GM10266 (cell line): ENCODE measurements at regions not wholly inside any gene's neighbourhood (a gene's known extent, or its start where the extent isn't known, plus 50 kb on each side); places are given as distances from the start of the nearest gene placed in this dataset.

Experiments
- DNase-seq: peaks from one replicate; pipeline ENCODE4 v3.0.0; 2012; ENCODE audit errors: extremely low spot score
- TF ChIP-seq, protein P1 (sequence below): IDR thresholded peaks from 2 replicates; pipeline ENCODE4 v1.5.1; 2012; ENCODE audit warnings: mild to moderate bottlenecking, low read depth; ENCODE audit not compliant: control insufficient read depth, insufficient read depth; ENCODE audit errors: missing control alignments

DNA sequence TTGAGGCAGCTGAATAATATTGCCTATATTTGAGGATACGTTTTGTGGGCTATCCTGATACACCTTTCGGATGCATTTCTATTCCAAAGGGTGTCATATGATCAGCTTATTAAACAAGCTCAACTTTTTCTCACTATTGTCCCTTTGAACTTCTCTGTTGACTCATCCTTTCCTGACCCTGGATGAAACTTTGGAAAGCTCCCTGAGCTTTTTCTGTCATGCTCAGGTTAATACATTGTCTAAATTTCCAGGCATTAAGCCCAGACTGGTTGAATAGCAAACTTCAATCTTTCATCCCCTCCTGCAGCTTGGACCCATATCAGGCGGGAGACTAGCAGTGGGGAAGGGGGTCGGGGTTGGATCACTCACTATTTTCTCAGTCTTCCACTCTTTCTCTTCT, 104.9 kb upstream of the PTPN3 start:
- no peak for DNase-seq
- TF ChIP-seq, protein P1, sequence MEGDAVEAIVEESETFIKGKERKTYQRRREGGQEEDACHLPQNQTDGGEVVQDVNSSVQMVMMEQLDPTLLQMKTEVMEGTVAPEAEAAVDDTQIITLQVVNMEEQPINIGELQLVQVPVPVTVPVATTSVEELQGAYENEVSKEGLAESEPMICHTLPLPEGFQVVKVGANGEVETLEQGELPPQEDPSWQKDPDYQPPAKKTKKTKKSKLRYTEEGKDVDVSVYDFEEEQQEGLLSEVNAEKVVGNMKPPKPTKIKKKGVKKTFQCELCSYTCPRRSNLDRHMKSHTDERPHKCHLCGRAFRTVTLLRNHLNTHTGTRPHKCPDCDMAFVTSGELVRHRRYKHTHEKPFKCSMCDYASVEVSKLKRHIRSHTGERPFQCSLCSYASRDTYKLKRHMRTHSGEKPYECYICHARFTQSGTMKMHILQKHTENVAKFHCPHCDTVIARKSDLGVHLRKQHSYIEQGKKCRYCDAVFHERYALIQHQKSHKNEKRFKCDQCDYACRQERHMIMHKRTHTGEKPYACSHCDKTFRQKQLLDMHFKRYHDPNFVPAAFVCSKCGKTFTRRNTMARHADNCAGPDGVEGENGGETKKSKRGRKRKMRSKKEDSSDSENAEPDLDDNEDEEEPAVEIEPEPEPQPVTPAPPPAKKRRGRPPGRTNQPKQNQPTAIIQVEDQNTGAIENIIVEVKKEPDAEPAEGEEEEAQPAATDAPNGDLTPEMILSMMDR: no peak

DNA sequence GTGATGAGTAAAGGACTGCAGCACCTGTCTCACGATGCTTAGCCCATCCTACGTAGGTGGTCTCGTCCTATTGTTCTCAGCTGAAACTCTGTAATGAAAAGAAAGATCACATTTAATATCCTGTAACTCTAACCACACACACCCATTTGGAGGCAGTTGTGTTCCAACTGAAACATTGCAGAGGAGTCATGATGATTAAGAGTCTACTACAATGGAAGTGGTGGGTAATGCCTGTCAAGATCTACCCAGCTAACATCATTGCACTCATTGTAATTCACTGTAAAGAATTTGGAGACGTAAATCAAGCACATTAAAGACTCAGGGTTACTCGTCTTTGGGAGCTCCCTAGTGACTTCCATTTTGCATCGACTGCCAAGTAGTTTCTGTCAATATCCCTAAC, 106.0 kb upstream of the PTPN3 start:
- DNase-seq: no peak

DNA sequence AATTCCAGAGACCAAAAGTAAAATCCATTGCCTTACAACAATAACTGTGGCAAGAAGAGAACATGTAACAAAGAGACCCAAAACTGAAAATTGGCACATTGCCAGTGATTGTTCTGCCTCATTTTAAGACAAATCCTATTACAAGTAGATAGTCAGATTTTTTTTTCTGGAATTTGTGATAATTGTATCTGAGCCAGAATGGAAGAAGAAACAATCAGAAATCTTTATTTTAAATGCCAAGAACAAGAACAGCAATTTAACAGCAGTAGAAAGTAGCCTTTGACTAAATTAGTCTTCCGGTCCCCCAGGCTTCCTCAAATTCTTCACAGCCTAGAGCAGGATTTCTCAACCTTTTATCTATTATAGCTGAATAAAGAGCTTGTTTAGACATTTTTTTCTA, 106.7 kb upstream of the PTPN3 start:
- TF ChIP-seq, protein P1: no peak
- no peak for DNase-seq

More for the DNA sequence above, 106.0 kb upstream of the PTPN3 start:
- TF ChIP-seq, protein P1: no peak

DNA sequence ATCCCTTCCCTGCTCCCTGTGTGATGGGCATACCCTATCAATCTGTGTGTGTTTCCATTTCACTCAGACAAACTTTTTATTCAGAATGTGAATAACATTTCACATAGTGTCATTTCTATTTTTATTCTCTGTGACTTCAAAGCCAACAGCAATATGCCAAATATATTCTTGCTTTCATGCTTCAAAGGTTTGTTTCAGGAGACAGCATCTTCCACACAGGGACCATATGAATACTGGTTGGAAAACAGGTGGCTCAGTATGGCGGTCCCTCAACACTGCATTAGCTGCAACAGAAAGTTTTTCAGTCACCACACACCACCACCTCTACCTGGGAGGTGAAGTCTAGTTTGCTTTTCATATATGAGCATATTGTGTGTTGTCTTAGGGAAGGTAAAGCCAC, 111.0 kb upstream of the PTPN3 start:
- DNase-seq: no peak
- TF ChIP-seq, protein P1: no peak

DNA sequence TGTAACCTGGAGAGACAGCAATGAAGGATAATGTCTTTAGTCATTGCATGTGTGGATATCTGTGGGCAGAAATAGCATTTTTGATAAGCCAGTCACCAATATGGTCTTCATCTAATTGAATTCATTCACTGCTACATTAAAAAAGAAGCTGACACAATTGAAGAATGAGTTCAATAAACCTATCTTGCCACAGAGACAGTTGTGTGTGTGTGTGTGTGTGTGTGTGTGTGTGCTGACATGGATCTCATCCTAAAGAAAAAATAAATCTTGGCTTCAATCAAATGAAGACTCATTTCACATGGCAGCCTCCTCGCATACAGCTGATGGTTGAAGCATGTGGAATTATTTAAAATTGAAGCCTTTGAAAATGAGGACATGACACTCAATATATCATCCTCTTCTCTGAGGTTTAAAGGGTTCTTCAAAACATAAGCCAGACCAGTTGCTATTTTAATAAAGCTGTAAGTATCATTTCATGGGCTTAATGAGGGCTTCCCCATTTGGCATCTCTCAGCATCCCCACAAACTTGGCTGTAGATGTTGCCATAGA, 118.5 kb upstream of the PTPN3 start:
- no peak for DNase-seq

DNA sequence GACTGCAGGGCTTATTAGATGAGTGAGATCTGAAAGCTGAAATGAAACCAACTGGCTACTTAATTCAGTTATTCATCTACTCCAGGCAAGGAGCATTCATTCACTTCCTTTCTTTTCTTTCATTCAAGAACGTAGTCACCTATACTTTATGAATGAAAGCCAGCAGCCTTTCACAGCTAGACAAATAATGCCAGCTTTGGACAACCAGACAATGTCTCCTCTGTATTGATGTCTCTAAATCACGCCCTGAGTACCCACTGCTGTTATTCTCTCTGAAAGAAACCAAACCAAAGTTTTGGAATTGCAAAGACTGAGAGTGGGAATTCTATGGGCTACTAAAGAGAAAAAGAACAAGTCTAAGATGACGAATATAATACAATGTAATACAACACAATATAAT, 121.2 kb upstream of the PTPN3 start:
- TF ChIP-seq, protein P1: no peak
- no peak for DNase-seq

More for the DNA sequence above, 118.5 kb upstream of the PTPN3 start:
- TF ChIP-seq, protein P1: no peak

DNA sequence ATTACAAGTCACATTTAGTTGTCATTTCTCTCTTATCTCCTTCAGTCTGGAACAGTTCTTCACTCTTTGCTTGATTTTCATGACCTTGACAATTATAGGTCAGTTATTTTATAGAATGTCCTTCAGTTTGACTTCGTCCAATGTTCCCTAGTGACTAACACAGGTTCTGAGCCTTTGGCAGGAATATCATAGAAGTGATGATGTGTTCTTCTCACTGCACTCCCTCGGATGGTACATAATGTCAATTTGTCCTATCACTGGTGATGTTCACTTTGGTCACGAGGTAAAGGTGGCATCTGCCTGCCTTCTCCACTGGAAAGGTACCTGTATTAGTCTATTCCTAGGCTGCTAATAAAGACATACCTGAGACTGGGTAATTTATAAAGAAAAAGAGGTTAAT, 126.0 kb upstream of the PTPN3 start:
- no peak for DNase-seq
- TF ChIP-seq, protein P1: no peak
